ENCODE measurements at regions not wholly inside any gene's neighbourhood (a gene's known extent, or its start where the extent isn't known, plus 50 kb on each side); places are given as distances from the start of the nearest gene placed in this dataset.

- no peak overlapping the region for H3K4me3 Mint-ChIP-seq
- H3K27ac Mint-ChIP-seq: peak overlapping the region in 1 of 3 experiments; percentile 57
- H3K27me3 Mint-ChIP-seq (ENCODE audit: low read depth): peaks cover 51% of the 10 kb centered on the region
- H3K4me1 Mint-ChIP-seq: peaks cover 20% of the 10 kb centered on the region
- H3K9me3 Mint-ChIP-seq: peaks cover under 1% of the 10 kb centered on the region
- no peaks in the 10 kb centered on the region for H3K36me3 Mint-ChIP-seq (ENCODE audit: low read depth)
- TF ChIP-seq CTCF (IDR thresholded peaks at IDR 0.05; ENCODE audit: unreplicated experiment in 3 of 3): no peak
Measured at GRCh38 chr1:165134431-165134830, 222.1 kb downstream of the LMX1A start.

GRCh38 chr1:165129568-165130164, 226.8 kb downstream of the LMX1A start:
- no peak overlapping the region for H3K27ac Mint-ChIP-seq
- no peak overlapping the region for H3K4me3 Mint-ChIP-seq
- no peaks in the 10 kb centered on the region for H3K36me3 Mint-ChIP-seq (ENCODE audit: low read depth)
- H3K9me3 Mint-ChIP-seq: peaks cover 2% of the 10 kb centered on the region
- H3K4me1 Mint-ChIP-seq: peaks cover 7% of the 10 kb centered on the region
- peaks cover 62% of the 10 kb centered on the region for H3K27me3 Mint-ChIP-seq (ENCODE audit: low read depth)
- peak; percentile 65 to 72 (median 69) for TF ChIP-seq CTCF (IDR thresholded peaks at IDR 0.05; ENCODE audit: unreplicated experiment in 3 of 3)

GRCh38 chr1:165124772-165125171, 231.7 kb downstream of the LMX1A start:
- TF ChIP-seq CTCF (IDR thresholded peaks at IDR 0.05; ENCODE audit: unreplicated experiment in 3 of 3): no peak
- peaks cover 86% of the 10 kb centered on the region for H3K27me3 Mint-ChIP-seq (ENCODE audit: low read depth)
- H3K9me3 Mint-ChIP-seq: peaks cover 2% of the 10 kb centered on the region

GRCh38 chr1:165119086-165119485, 237.4 kb downstream of the LMX1A start:
- Mint-ChIP-seq H3K4me3 (no peak overlapping the region), H3K9me3 (no peaks in the 10 kb centered on the region), H3K27me3 (ENCODE audit: low read depth) (peaks cover 92% of the 10 kb centered on the region), H3K27ac (no peak overlapping the region), H3K36me3 (ENCODE audit: low read depth) (no peaks in the 10 kb centered on the region), H3K4me1 (peaks cover 16% of the 10 kb centered on the region)
- no peak for TF ChIP-seq CTCF (IDR thresholded peaks at IDR 0.05; ENCODE audit: unreplicated experiment in 3 of 3)

More at GRCh38 chr1:165124772-165125171, 231.7 kb downstream of the LMX1A start:
- Mint-ChIP-seq H3K36me3 (ENCODE audit: low read depth) (no peaks in the 10 kb centered on the region), H3K4me3 (no peak overlapping the region), H3K27ac (no peak overlapping the region), H3K4me1 (no peaks in the 10 kb centered on the region)

- Mint-ChIP-seq H3K4me1 (peaks cover 16% of the 10 kb centered on the region), H3K4me3 (no peak overlapping the region), H3K36me3 (ENCODE audit: low read depth) (no peaks in the 10 kb centered on the region), H3K27ac (no peak overlapping the region), H3K9me3 (no peaks in the 10 kb centered on the region), H3K27me3 (ENCODE audit: low read depth) (peaks cover 84% of the 10 kb centered on the region)
- TF ChIP-seq CTCF (IDR thresholded peaks at IDR 0.05; ENCODE audit: unreplicated experiment in 3 of 3): no peak
Measured at GRCh38 chr1:165117482-165117881, 239.0 kb downstream of the LMX1A start.

- Mint-ChIP-seq H3K27ac (no peak overlapping the region), H3K4me1 (peaks cover 16% of the 10 kb centered on the region), H3K9me3 (no peaks in the 10 kb centered on the region), H3K4me3 (no peak overlapping the region), H3K27me3 (ENCODE audit: low read depth) (peaks cover 81% of the 10 kb centered on the region), H3K36me3 (ENCODE audit: low read depth) (no peaks in the 10 kb centered on the region)
- no peak for TF ChIP-seq CTCF (IDR thresholded peaks at IDR 0.05; ENCODE audit: unreplicated experiment in 3 of 3)
Measured at GRCh38 chr1:165116732-165117131, 239.8 kb downstream of the LMX1A start.
